Immature natural killer cell (primary cell): ENCODE measurements at regions not wholly inside any gene's neighbourhood (a gene's known extent, or its start where the extent isn't known, plus 50 kb on each side); places are given as distances from the start of the nearest gene placed in this dataset.

ENCODE experiments used
- DNase-seq, 3 donors: peaks; one replicate each; pipeline ENCODE4 v3.0.0; 2022; ENCODE audit warnings: mixed read lengths in 1 of 3
- H3K27ac Mint-ChIP-seq, 6 donors: one replicate each; pipeline ENCODE4 v1.8.0; 2020; ENCODE audit warnings: mixed read lengths in 6 of 6, mild to moderate bottlenecking in 5 of 6, inconsistent platforms in 4 of 6, moderate library complexity in 3 of 6
- H3K27me3 Mint-ChIP-seq, 3 donors: one replicate each; pipeline ENCODE4 v1.8.0; 2020 to 2021; ENCODE audit warnings: low read depth in 3 of 3, mild to moderate bottlenecking in 3 of 3, mixed read lengths in 3 of 3, moderate library complexity in 3 of 3, inconsistent platforms in 1 of 3
- H3K36me3 Mint-ChIP-seq, 3 donors: one replicate each; pipeline ENCODE4 v1.8.0; 2020; ENCODE audit warnings: mixed read lengths in 3 of 3, inconsistent platforms in 2 of 3, mild to moderate bottlenecking in 2 of 3
- H3K4me1 Mint-ChIP-seq, 2 donors: one replicate each; pipeline ENCODE4 v1.8.0; 2020; ENCODE audit warnings: inconsistent platforms in 2 of 2, mild to moderate bottlenecking in 2 of 2, mixed read lengths in 2 of 2, moderate library complexity in 1 of 2
- H3K4me3 Mint-ChIP-seq, 5 donors: one replicate each; pipeline ENCODE4 v1.8.0; 2020; ENCODE audit warnings: mild to moderate bottlenecking in 5 of 5, mixed read lengths in 5 of 5, inconsistent platforms in 3 of 5, moderate library complexity in 3 of 5
- H3K9me3 Mint-ChIP-seq, 6 donors: one replicate each; pipeline ENCODE4 v1.8.0; 2020; ENCODE audit warnings: mild to moderate bottlenecking in 6 of 6, mixed read lengths in 6 of 6, inconsistent platforms in 4 of 6, moderate library complexity in 3 of 6

- no peak for DNase-seq
Measured at GRCh38 chr6:139872665-139873064, 498.2 kb upstream of the CITED2 start.

GRCh38 chr6:139871803-139872510 lies 497.5 kb upstream of the CITED2 start:
- no peaks in the 10 kb centered on the region for H3K36me3 Mint-ChIP-seq
- DNase-seq = no peak
- no peak overlapping the region for H3K27ac Mint-ChIP-seq
- no peaks in the 10 kb centered on the region for H3K9me3 Mint-ChIP-seq
- H3K4me3 Mint-ChIP-seq = no peak overlapping the region
- H3K4me1 Mint-ChIP-seq = no peaks in the 10 kb centered on the region
- H3K27me3 Mint-ChIP-seq = peaks cover 0 to 3% (median 2%) of the 10 kb centered on the region in 3 donors

More at GRCh38 chr6:139872665-139873064, 498.2 kb upstream of the CITED2 start:
- peaks cover 0 to 3% (median 2%) of the 10 kb centered on the region in 3 donors for H3K27me3 Mint-ChIP-seq
- no peak overlapping the region for H3K27ac Mint-ChIP-seq
- no peak overlapping the region for H3K4me3 Mint-ChIP-seq
- H3K4me1 Mint-ChIP-seq = no peaks in the 10 kb centered on the region
- no peaks in the 10 kb centered on the region for H3K9me3 Mint-ChIP-seq
- no peaks in the 10 kb centered on the region for H3K36me3 Mint-ChIP-seq

- no peak for DNase-seq
- Mint-ChIP-seq H3K27me3 (peaks cover 0 to 3% (median 2%) of the 10 kb centered on the region in 3 donors), H3K36me3 (no peaks in the 10 kb centered on the region), H3K4me3 (no peak overlapping the region), H3K27ac (no peak overlapping the region), H3K4me1 (no peaks in the 10 kb centered on the region), H3K9me3 (no peaks in the 10 kb centered on the region)
Measured at GRCh38 chr6:139871165-139871710, 496.8 kb upstream of the CITED2 start.

GRCh38 chr6:139868576-139868975 lies 494.1 kb upstream of the CITED2 start:
- DNase-seq = no peak
- no peak overlapping the region for H3K27ac Mint-ChIP-seq
- no peak overlapping the region for H3K4me3 Mint-ChIP-seq
- H3K9me3 Mint-ChIP-seq = no peaks in the 10 kb centered on the region
- no peaks in the 10 kb centered on the region for H3K36me3 Mint-ChIP-seq
- H3K27me3 Mint-ChIP-seq = peaks cover 0 to 3% (median 2%) of the 10 kb centered on the region in 3 donors
- H3K4me1 Mint-ChIP-seq = no peaks in the 10 kb centered on the region

- Mint-ChIP-seq H3K4me1 (no peaks in the 10 kb centered on the region), H3K9me3 (no peaks in the 10 kb centered on the region), H3K27me3 (peaks cover 0 to 2% (median 0%) of the 10 kb centered on the region in 3 donors), H3K36me3 (no peaks in the 10 kb centered on the region), H3K27ac (no peak overlapping the region), H3K4me3 (no peak overlapping the region)
- no peak for DNase-seq
Measured at GRCh38 chr6:139863964-139864363, 489.5 kb upstream of the CITED2 start.

- no peak for DNase-seq
- no peaks in the 10 kb centered on the region for H3K9me3 Mint-ChIP-seq
- no peaks in the 10 kb centered on the region for H3K36me3 Mint-ChIP-seq
- no peak overlapping the region for H3K4me3 Mint-ChIP-seq
- H3K27ac Mint-ChIP-seq = no peak overlapping the region
- peaks cover 0 to 2% (median 0%) of the 10 kb centered on the region in 3 donors for H3K27me3 Mint-ChIP-seq
- no peaks in the 10 kb centered on the region for H3K4me1 Mint-ChIP-seq
Measured at GRCh38 chr6:139863346-139863745, 488.9 kb upstream of the CITED2 start.

GRCh38 chr6:139862311-139862710 lies 487.9 kb upstream of the CITED2 start:
- no peak overlapping the region for H3K4me3 Mint-ChIP-seq
- H3K27ac Mint-ChIP-seq = no peak overlapping the region
- peaks cover 0 to 2% (median 0%) of the 10 kb centered on the region in 3 donors for H3K27me3 Mint-ChIP-seq
- no peaks in the 10 kb centered on the region for H3K9me3 Mint-ChIP-seq
- H3K4me1 Mint-ChIP-seq = no peaks in the 10 kb centered on the region
- no peak for DNase-seq
- H3K36me3 Mint-ChIP-seq = no peaks in the 10 kb centered on the region

- Mint-ChIP-seq H3K4me3 (no peak overlapping the region), H3K27ac (no peak overlapping the region), H3K27me3 (peaks cover 0 to 2% (median 0%) of the 10 kb centered on the region in 3 donors), H3K9me3 (no peaks in the 10 kb centered on the region), H3K36me3 (no peaks in the 10 kb centered on the region), H3K4me1 (no peaks in the 10 kb centered on the region)
- DNase-seq = no peak
Measured at GRCh38 chr6:139860203-139860602, 485.8 kb upstream of the CITED2 start.

GRCh38 chr6:139858429-139858828 lies 484.0 kb upstream of the CITED2 start:
- Mint-ChIP-seq H3K9me3 (no peaks in the 10 kb centered on the region), H3K36me3 (no peaks in the 10 kb centered on the region), H3K4me3 (no peak overlapping the region), H3K27ac (no peak overlapping the region), H3K27me3 (peaks cover 0 to 2% (median 0%) of the 10 kb centered on the region in 3 donors), H3K4me1 (no peaks in the 10 kb centered on the region)
- no peak for DNase-seq

GRCh38 chr6:139857143-139857542 lies 482.7 kb upstream of the CITED2 start:
- no peaks in the 10 kb centered on the region for H3K4me1 Mint-ChIP-seq
- H3K36me3 Mint-ChIP-seq = no peaks in the 10 kb centered on the region
- no peaks in the 10 kb centered on the region for H3K9me3 Mint-ChIP-seq
- no peak overlapping the region for H3K27ac Mint-ChIP-seq
- no peak for DNase-seq
- peaks cover 0 to 2% (median 0%) of the 10 kb centered on the region in 3 donors for H3K27me3 Mint-ChIP-seq
- H3K4me3 Mint-ChIP-seq = no peak overlapping the region

GRCh38 chr6:139856562-139856961 lies 482.1 kb upstream of the CITED2 start:
- H3K27me3 Mint-ChIP-seq = peaks cover 0 to 2% (median 0%) of the 10 kb centered on the region in 3 donors
- no peak overlapping the region for H3K27ac Mint-ChIP-seq
- no peak for DNase-seq
- no peaks in the 10 kb centered on the region for H3K36me3 Mint-ChIP-seq
- no peak overlapping the region for H3K4me3 Mint-ChIP-seq
- peaks cover 0 to 1% (median 0%) of the 10 kb centered on the region in 6 donors for H3K9me3 Mint-ChIP-seq
- H3K4me1 Mint-ChIP-seq = no peaks in the 10 kb centered on the region

- H3K27me3 Mint-ChIP-seq = peaks cover 0 to 2% (median 0%) of the 10 kb centered on the region in 3 donors
- H3K4me1 Mint-ChIP-seq = no peaks in the 10 kb centered on the region
- no peak for DNase-seq
- peaks cover 0 to 1% (median 0%) of the 10 kb centered on the region in 6 donors for H3K9me3 Mint-ChIP-seq
- H3K4me3 Mint-ChIP-seq = no peak overlapping the region
- H3K36me3 Mint-ChIP-seq = no peaks in the 10 kb centered on the region
- no peak overlapping the region for H3K27ac Mint-ChIP-seq
Measured at GRCh38 chr6:139855671-139856311, 481.3 kb upstream of the CITED2 start.

- no peaks in the 10 kb centered on the region for H3K36me3 Mint-ChIP-seq
- no peak overlapping the region for H3K27ac Mint-ChIP-seq
- H3K9me3 Mint-ChIP-seq = peaks cover 0 to 1% (median 0%) of the 10 kb centered on the region in 6 donors
- no peak overlapping the region for H3K4me3 Mint-ChIP-seq
- H3K4me1 Mint-ChIP-seq = no peaks in the 10 kb centered on the region
- H3K27me3 Mint-ChIP-seq = no peaks in the 10 kb centered on the region
- no peak for DNase-seq
Measured at GRCh38 chr6:139853302-139853992, 479.0 kb upstream of the CITED2 start.
